Nephron (organoid): ENCODE measurements at regions not wholly inside any gene's neighbourhood (a gene's known extent, or its start where the extent isn't known, plus 50 kb on each side); places are given as distances from the start of the nearest gene placed in this dataset.

Experiments used
- H3K27ac Mint-ChIP-seq, 3 experiments: 2 replicates each; pipeline ENCODE4 v1.8.0; 2020; ENCODE audit warnings: mixed read lengths in 3 of 3, mild to moderate bottlenecking in 2 of 3, moderate library complexity in 1 of 3
- H3K27me3 Mint-ChIP-seq: 2 replicates; pipeline ENCODE4 v1.8.0; 2021; ENCODE audit warnings: low read depth, mild to moderate bottlenecking, moderate library complexity, mixed read lengths
- H3K36me3 Mint-ChIP-seq: 2 replicates; pipeline ENCODE4 v1.8.0; 2020; ENCODE audit warnings: low read depth, mixed read lengths
- H3K4me1 Mint-ChIP-seq: 2 replicates; pipeline ENCODE4 v1.8.0; 2020; ENCODE audit warnings: mixed read lengths
- H3K4me3 Mint-ChIP-seq, 3 experiments: 2 replicates each; pipeline ENCODE4 v1.8.0; 2020; ENCODE audit warnings: mild to moderate bottlenecking in 3 of 3, mixed read lengths in 3 of 3, moderate library complexity in 2 of 3
- H3K9me3 Mint-ChIP-seq: 2 replicates; pipeline ENCODE4 v1.8.0; 2020; ENCODE audit warnings: mixed read lengths
- TF ChIP-seq, protein P1 (sequence below), 3 experiments: fragments of 200-600 bp; sonication (generic); IDR thresholded peaks; one replicate each; pipeline ENCODE4 v1.5.0; 2021; ENCODE audit warnings: antibody characterized with exemption in 3 of 3; ENCODE audit not compliant: unreplicated experiment in 3 of 3

DNA sequence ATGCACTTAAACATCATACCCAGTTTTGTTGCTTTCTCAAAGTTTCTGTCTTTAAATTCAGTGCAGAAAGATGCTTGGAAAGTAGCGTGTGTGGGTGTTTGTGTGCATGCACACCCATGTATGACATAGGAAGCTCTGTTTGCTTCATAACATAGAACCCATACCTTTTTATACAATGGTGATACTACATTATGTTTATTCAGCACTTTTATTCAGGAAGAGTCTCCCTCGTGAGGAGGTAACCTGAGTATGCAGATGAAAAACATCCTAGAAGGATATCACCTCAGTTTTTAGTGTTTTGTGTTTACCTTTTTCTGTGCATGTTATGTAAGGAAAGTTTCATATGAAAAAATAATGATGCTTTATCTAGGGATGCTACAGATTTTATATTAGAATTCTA, 111.2 kb downstream of the SST start:
- H3K4me1 Mint-ChIP-seq: no peaks in the 10 kb centered on the region
- H3K27me3 Mint-ChIP-seq: no peaks in the 10 kb centered on the region
- no peaks in the 10 kb centered on the region for H3K36me3 Mint-ChIP-seq
- peaks cover 2% of the 10 kb centered on the region for H3K9me3 Mint-ChIP-seq
- TF ChIP-seq, protein P1, sequence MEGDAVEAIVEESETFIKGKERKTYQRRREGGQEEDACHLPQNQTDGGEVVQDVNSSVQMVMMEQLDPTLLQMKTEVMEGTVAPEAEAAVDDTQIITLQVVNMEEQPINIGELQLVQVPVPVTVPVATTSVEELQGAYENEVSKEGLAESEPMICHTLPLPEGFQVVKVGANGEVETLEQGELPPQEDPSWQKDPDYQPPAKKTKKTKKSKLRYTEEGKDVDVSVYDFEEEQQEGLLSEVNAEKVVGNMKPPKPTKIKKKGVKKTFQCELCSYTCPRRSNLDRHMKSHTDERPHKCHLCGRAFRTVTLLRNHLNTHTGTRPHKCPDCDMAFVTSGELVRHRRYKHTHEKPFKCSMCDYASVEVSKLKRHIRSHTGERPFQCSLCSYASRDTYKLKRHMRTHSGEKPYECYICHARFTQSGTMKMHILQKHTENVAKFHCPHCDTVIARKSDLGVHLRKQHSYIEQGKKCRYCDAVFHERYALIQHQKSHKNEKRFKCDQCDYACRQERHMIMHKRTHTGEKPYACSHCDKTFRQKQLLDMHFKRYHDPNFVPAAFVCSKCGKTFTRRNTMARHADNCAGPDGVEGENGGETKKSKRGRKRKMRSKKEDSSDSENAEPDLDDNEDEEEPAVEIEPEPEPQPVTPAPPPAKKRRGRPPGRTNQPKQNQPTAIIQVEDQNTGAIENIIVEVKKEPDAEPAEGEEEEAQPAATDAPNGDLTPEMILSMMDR (IDR thresholded peaks at IDR 0.05; ENCODE audit: unreplicated experiment in 3 of 3): no peak
- H3K4me3 Mint-ChIP-seq: no peak overlapping the region
- no peak overlapping the region for H3K27ac Mint-ChIP-seq

DNA sequence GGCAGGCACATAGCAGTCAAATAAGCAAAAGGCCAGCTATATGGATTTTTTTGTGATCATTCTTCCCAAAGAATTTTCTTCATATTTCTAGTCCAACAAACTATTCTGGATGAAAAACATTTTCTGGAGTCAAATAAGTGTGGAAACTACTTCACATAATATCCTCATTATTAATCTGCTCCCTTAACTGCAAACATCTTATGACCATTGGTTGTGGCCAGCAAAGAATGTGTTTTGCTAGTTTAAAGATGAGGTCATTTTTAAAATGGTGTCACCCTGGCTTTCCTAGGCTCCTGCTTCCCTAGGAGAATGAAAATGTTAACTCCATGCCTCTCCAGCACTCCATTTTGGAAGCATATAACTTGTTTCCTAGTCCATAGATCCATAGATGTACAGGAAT, 118.8 kb downstream of the SST start:
- Mint-ChIP-seq H3K27ac (no peak overlapping the region), H3K9me3 (no peaks in the 10 kb centered on the region), H3K27me3 (peaks cover 2% of the 10 kb centered on the region), H3K4me3 (no peak overlapping the region), H3K36me3 (no peaks in the 10 kb centered on the region), H3K4me1 (no peaks in the 10 kb centered on the region)
- TF ChIP-seq, protein P1 (IDR thresholded peaks at IDR 0.05; ENCODE audit: unreplicated experiment in 3 of 3): no peak

DNA sequence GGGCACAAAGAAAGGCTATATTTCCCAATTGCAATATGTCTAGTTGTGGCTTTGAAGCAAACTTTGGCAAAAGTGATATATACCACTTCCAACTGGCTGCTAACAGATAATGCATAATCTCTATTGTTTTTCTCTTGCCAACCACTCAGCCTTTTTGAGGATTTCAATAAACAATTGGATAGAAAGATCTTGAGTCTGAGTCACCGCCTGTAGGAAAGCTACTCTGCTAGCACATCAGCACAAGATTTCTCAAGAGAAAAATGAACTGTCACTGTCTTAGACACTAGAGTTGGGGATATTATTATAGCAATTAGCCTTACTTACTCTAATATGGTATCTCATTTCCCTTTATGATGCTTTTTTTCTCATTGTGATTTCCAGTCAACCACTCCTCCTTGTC, 119.7 kb downstream of the SST start:
- H3K27ac Mint-ChIP-seq: no peak overlapping the region
- no peak overlapping the region for H3K4me3 Mint-ChIP-seq
- no peaks in the 10 kb centered on the region for H3K4me1 Mint-ChIP-seq
- no peaks in the 10 kb centered on the region for H3K36me3 Mint-ChIP-seq
- H3K27me3 Mint-ChIP-seq: peaks cover 5% of the 10 kb centered on the region
- H3K9me3 Mint-ChIP-seq: no peaks in the 10 kb centered on the region
- TF ChIP-seq, protein P1 (IDR thresholded peaks at IDR 0.05; ENCODE audit: unreplicated experiment in 3 of 3): no peak

DNA sequence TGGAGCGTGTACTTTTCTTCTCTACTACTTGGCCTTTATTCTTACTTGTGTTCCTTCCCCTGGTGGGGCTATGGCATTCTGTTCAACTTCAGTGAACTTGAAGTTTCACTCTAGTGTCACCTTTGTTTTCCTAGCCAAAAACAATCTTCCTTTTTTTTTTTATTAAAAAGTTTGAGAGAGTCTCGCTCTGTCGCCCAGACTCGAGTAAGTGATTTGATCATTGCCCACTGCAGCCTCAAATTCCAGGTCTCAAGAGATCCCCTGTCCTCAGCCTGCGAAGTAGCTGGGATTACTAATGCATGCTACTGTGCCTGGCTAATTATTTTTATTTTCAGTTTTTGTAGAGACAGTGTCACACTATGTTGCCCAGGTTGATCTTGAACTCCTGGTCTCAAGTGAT, 124.8 kb downstream of the SST start:
- no peaks in the 10 kb centered on the region for H3K9me3 Mint-ChIP-seq
- H3K4me3 Mint-ChIP-seq: no peak overlapping the region
- H3K27me3 Mint-ChIP-seq: peaks cover 5% of the 10 kb centered on the region
- no peaks in the 10 kb centered on the region for H3K4me1 Mint-ChIP-seq
- TF ChIP-seq, protein P1 (IDR thresholded peaks at IDR 0.05; ENCODE audit: unreplicated experiment in 3 of 3): no peak
- no peaks in the 10 kb centered on the region for H3K36me3 Mint-ChIP-seq
- H3K27ac Mint-ChIP-seq: no peak overlapping the region

DNA sequence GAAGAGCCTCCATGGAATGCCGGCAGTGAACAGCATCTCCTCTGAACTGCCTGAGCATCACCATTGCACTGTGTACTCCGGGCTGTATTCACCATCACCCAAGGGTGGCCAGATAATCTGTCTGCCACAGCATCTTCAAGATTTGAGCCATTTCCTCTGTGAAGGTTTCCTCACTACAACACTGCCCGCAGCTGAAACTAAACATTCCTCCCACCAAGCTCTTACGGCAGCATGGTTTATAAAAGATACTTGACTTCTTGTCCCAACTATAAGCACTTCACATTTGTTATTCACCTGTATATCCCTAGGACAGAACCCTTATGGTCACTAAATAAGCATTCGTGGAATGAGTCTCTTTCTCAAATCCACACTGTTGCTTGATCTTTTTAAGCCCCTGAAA, 125.9 kb downstream of the SST start:
- Mint-ChIP-seq H3K9me3 (no peaks in the 10 kb centered on the region), H3K4me1 (no peaks in the 10 kb centered on the region), H3K36me3 (no peaks in the 10 kb centered on the region), H3K4me3 (no peak overlapping the region), H3K27me3 (peaks cover 5% of the 10 kb centered on the region), H3K27ac (no peak overlapping the region)
- TF ChIP-seq, protein P1 (IDR thresholded peaks at IDR 0.05; ENCODE audit: unreplicated experiment in 3 of 3): no peak

DNA sequence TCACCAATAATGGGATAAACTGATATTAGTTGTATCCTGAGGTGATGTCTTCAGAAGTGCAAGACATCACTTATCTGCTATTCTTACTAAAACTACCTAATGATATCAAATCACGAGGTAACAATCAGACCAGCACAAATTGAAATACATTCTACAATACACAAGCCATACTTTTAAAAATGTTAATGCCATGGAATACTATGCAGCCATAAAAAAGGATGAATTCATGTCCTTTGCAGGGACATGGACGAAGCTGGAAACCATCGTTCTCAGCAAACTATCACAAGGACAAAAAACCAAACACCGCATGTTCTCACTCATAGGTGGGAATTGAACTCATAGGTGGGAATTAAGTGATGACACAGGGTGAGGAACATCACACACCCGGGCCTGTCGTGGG, 129.3 kb downstream of the SST start:
- Mint-ChIP-seq H3K27ac (no peak overlapping the region), H3K27me3 (no peaks in the 10 kb centered on the region), H3K9me3 (no peaks in the 10 kb centered on the region), H3K36me3 (no peaks in the 10 kb centered on the region), H3K4me1 (no peaks in the 10 kb centered on the region), H3K4me3 (no peak overlapping the region)
- TF ChIP-seq, protein P1 (IDR thresholded peaks at IDR 0.05; ENCODE audit: unreplicated experiment in 3 of 3): no peak
